ENCODE measurements at regions not wholly inside any gene's neighbourhood (a gene's known extent, or its start where the extent isn't known, plus 50 kb on each side); places are given as distances from the start of the nearest gene placed in this dataset.

GRCh38 chr11:19294444-19294843, 53.7 kb upstream of the E2F8 start:
- H3K36me3 ChIP-seq (ENCODE audit: control insufficient read depth in 2 of 4, insufficient read depth in 4 of 4, low read length in 3 of 4): no peaks in the 10 kb centered on the region
- no peak overlapping the region for H2AK5ac ChIP-seq (ENCODE audit: low read depth, low read length)
- POLR2A ChIA-PET (ENCODE audit: partially characterized antibody): interaction anchor here (1.0 kb wide), 1 partner anchor 53 kb away, joined by 3 read pairs; no protein-coding TSS in a partner anchor
- TF ChIP-seq PHF8 (conservative IDR thresholded peaks at IDR 0.05; ENCODE audit: low read depth, low read length) (no peak), CTCF (IDR thresholded peaks at IDR 0.05; ENCODE audit: control extremely low read depth in 1 of 3, insufficient read depth in 1 of 3, low read depth in 1 of 3, low read length in 3 of 3) (no peak), KDM1A (IDR thresholded peaks at IDR 0.05; ENCODE audit: borderline replicate concordance, low read length) (no peak), SAP30 (IDR thresholded peaks at IDR 0.05; ENCODE audit: insufficient read depth, insufficient replicate concordance, low read length) (no peak), MAX (IDR thresholded peaks at IDR 0.05) (no peak), TEAD4 (IDR thresholded peaks at IDR 0.05; ENCODE audit: low read depth, low read length) (no peak), TAF7 (optimal IDR thresholded peaks at IDR 0.05; ENCODE audit: borderline replicate concordance, low read depth, low read length) (no peak), GTF2F1 (IDR thresholded peaks at IDR 0.05; ENCODE audit: borderline replicate concordance, low read depth, low read length) (no peak), TCF12 (IDR thresholded peaks at IDR 0.05; ENCODE audit: low read depth, low read length) (no peak), SUZ12 (IDR thresholded peaks at IDR 0.05; ENCODE audit: low read length) (no peak), CEBPB (IDR thresholded peaks at IDR 0.05; ENCODE audit: low read depth, low read length) (no peak), CHD1 (IDR thresholded peaks at IDR 0.05; ENCODE audit: low read depth, low read length) (no peak)

More at GRCh38 chr11:19294444-19294843, 53.7 kb upstream of the E2F8 start:
- no peaks in the 10 kb centered on the region for H3K79me1 ChIP-seq (ENCODE audit: low read depth, low read length)
- no peaks in the 10 kb centered on the region for H3K4me1 ChIP-seq (replicated peaks in 1 of 4; ENCODE audit: control insufficient read depth in 3 of 4, insufficient read depth in 4 of 4, low read length in 3 of 4)
- no peak overlapping the region for H2BK5ac ChIP-seq (ENCODE audit: low read depth, low read length)
- no peak overlapping the region for H4K5ac ChIP-seq (ENCODE audit: insufficient read length, low read depth, low read length)
- H3K23me2 ChIP-seq (ENCODE audit: low read depth, low read length): no peaks in the 10 kb centered on the region
- H3K4me2 ChIP-seq (ENCODE audit: insufficient read depth in 1 of 2, low read depth in 2 of 2, low read length in 2 of 2): no peak overlapping the region
- H3K23ac ChIP-seq (ENCODE audit: insufficient read length): no peak overlapping the region
- no peak overlapping the region for H3K18ac ChIP-seq (ENCODE audit: extremely low read depth, low read length)
- no peak overlapping the region for H2BK120ac ChIP-seq (replicated peaks; ENCODE audit: low read depth, low read length)
- no peak for FAIRE-seq
- no peaks in the 10 kb centered on the region for H3K9me3 ChIP-seq (ENCODE audit: insufficient read depth in 2 of 2, low read depth in 1 of 2, low read length in 1 of 2)
- no peak overlapping the region for H4K91ac ChIP-seq (replicated peaks; ENCODE audit: insufficient read length, low read length)
- WGBS, 2 experiments (ENCODE audit: extremely low coverage in 1 of 2, insufficient coverage in 1 of 2, insufficient read length in 1 of 2, insufficient replicate concordance in 2 of 2, low coverage in 1 of 2, low lambda C conversion rate in 2 of 2, missing lambda C conversion rate in 1 of 2): 89% methylated on average over 4 of the region's 4 CpGs; no CpG with 5 or more reads in 1 of the 2 experiments
- no peak overlapping the region for H3K14ac ChIP-seq (ENCODE audit: insufficient read length)
- no peak overlapping the region for H2BK20ac ChIP-seq (ENCODE audit: low read length)
- H3K27me3 ChIP-seq (replicated peaks in 1 of 4; ENCODE audit: control insufficient read depth in 3 of 4, extremely low read depth in 1 of 4, insufficient read depth in 3 of 4, low read length in 3 of 4): no peaks in the 10 kb centered on the region
- H3K4me3 ChIP-seq (ENCODE audit: extremely low read depth in 1 of 4, insufficient read depth in 2 of 4, low read depth in 3 of 4, low read length in 4 of 4): no peak overlapping the region
- H3K79me2 ChIP-seq (ENCODE audit: control insufficient read depth in 1 of 2, insufficient read depth in 2 of 2, low read length in 2 of 2): no peaks in the 10 kb centered on the region
- no peak overlapping the region for H3K27ac ChIP-seq (ENCODE audit: low read depth, low read length)
- H2BK12ac ChIP-seq (ENCODE audit: low read depth, low read length): no peak overlapping the region
- H3K4ac ChIP-seq (replicated peaks; ENCODE audit: insufficient read length, low read depth, low read length): no peak overlapping the region
- H4K8ac ChIP-seq (ENCODE audit: extremely low read depth, insufficient read depth, low read length): no peak overlapping the region
- H2AFZ ChIP-seq (ENCODE audit: low read length): no peak overlapping the region
- H2BK15ac ChIP-seq (ENCODE audit: low read length): no peak overlapping the region
- CTCF ChIA-PET (ENCODE audit: partially characterized antibody): interaction anchor here (1.0 to 1.3 kb wide), 4 partner anchors 8 to 259 kb away, joined by 3 to 4 read pairs (median 3); no protein-coding TSS in a partner anchor
- no peak overlapping the region for H3K9ac ChIP-seq (replicated peaks in 1 of 4; ENCODE audit: extremely low read depth in 1 of 4, low read depth in 3 of 4, low read length in 3 of 4)
- no peak overlapping the region for H3K56ac ChIP-seq (replicated peaks; ENCODE audit: insufficient read length, low read depth, low read length)
- no peak for DNase-seq (ENCODE audit: low read depth in 1 of 2, low spot score in 2 of 2)
- no peaks in the 10 kb centered on the region for H4K20me1 ChIP-seq (replicated peaks in 1 of 2; ENCODE audit: control insufficient read depth in 1 of 2, insufficient read depth in 2 of 2, low read length in 2 of 2)
